PFSK-1 (cell line): ENCODE measurements at regions not wholly inside any gene's neighbourhood (a gene's known extent, or its start where the extent isn't known, plus 50 kb on each side); places are given as distances from the start of the nearest gene placed in this dataset.

Experiments
- FOXP2 ChIP-seq: optimal IDR thresholded peaks from 2 replicates; pipeline ENCODE3; 2011; ENCODE audit warnings: borderline replicate concordance, control low read depth, inconsistent platforms; ENCODE audit not compliant: insufficient read depth; ENCODE audit errors: extremely low read length, extremely low read depth
- POLR2AphosphoS5 ChIP-seq: IDR thresholded peaks from 2 replicates; pipeline ENCODE4 v1.6.1; 2012; ENCODE audit warnings: low read depth, mild to moderate bottlenecking, control low read depth, low read length, moderate library complexity
- SIN3A ChIP-seq: IDR thresholded peaks from 2 replicates; pipeline ENCODE4 v1.6.1; 2012; ENCODE audit warnings: mild to moderate bottlenecking, low read length, moderate library complexity, borderline replicate concordance; ENCODE audit not compliant: insufficient read depth
- TAF1 ChIP-seq: IDR thresholded peaks from 2 replicates; pipeline ENCODE4 v1.6.1; 2012; ENCODE audit warnings: low read length, control low read depth, borderline replicate concordance; ENCODE audit not compliant: insufficient read depth
- TF ChIP-seq, protein P1 (sequence below), 2 experiments: IDR thresholded peaks; 2 replicates each; pipeline versions ENCODE4 v1.6.1 to v1.8.0; 2011 to 2012; ENCODE audit warnings: low read depth in 2 of 2, low read length in 2 of 2, control low read depth in 1 of 2, inconsistent platforms in 1 of 2, mild to moderate bottlenecking in 1 of 2, moderate library complexity in 1 of 2; ENCODE audit not compliant: insufficient read depth in 1 of 2

DNA sequence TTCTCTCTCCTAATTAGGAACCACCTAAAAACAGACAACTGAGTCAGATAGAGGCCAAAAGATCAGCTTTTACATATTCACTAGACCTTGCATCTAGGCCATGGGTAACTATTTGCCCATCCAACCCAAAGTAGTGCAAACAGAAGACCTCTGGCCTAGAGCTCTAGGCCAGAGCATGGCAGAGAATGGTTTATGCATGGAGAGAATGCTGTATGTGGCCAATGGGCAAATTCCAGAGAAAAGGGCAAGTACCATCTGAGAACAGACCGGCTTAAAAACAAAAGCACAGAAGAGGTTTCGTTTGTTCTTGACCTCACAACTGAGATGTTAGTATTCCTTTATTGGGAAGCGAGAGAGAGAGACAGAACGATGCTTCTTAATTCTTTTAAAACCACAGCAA lies 151.7 kb upstream of the RFX3 start:
- TF ChIP-seq TAF1, result no peak
- no peak for TF ChIP-seq FOXP2
- TF ChIP-seq POLR2AphosphoS5, result no peak
- TF ChIP-seq SIN3A, result no peak
- TF ChIP-seq, protein P1, sequence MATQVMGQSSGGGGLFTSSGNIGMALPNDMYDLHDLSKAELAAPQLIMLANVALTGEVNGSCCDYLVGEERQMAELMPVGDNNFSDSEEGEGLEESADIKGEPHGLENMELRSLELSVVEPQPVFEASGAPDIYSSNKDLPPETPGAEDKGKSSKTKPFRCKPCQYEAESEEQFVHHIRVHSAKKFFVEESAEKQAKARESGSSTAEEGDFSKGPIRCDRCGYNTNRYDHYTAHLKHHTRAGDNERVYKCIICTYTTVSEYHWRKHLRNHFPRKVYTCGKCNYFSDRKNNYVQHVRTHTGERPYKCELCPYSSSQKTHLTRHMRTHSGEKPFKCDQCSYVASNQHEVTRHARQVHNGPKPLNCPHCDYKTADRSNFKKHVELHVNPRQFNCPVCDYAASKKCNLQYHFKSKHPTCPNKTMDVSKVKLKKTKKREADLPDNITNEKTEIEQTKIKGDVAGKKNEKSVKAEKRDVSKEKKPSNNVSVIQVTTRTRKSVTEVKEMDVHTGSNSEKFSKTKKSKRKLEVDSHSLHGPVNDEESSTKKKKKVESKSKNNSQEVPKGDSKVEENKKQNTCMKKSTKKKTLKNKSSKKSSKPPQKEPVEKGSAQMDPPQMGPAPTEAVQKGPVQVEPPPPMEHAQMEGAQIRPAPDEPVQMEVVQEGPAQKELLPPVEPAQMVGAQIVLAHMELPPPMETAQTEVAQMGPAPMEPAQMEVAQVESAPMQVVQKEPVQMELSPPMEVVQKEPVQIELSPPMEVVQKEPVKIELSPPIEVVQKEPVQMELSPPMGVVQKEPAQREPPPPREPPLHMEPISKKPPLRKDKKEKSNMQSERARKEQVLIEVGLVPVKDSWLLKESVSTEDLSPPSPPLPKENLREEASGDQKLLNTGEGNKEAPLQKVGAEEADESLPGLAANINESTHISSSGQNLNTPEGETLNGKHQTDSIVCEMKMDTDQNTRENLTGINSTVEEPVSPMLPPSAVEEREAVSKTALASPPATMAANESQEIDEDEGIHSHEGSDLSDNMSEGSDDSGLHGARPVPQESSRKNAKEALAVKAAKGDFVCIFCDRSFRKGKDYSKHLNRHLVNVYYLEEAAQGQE (IDR thresholded peaks at IDR 0.05; ENCODE audit: insufficient read depth in 1 of 2, low read depth in 2 of 2, low read length in 2 of 2), result no peak

DNA sequence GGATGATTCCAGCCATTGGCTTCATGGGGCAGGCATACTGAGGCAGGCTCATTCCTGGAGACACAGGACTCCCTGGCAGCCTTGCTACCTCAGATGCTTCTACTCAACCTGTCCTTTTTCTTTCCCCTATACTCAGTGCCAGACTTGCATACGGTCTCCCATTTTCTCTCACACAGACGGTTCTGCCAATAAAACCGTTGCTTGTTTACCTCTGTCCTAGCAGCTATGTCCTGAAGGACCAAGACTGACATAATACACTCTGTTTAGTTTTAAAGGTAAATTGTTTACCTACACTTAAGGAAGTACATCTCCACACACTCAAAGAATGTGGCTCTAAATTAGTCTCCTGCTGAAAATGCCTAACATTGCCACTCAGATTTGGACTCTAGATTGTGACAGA lies 151.0 kb upstream of the RFX3 start:
- no peak for TF ChIP-seq FOXP2
- no peak for TF ChIP-seq SIN3A
- TF ChIP-seq POLR2AphosphoS5, result no peak
- TF ChIP-seq, protein P1 (IDR thresholded peaks at IDR 0.05; ENCODE audit: insufficient read depth in 1 of 2, low read depth in 2 of 2, low read length in 2 of 2), result no peak
- no peak for TF ChIP-seq TAF1

DNA sequence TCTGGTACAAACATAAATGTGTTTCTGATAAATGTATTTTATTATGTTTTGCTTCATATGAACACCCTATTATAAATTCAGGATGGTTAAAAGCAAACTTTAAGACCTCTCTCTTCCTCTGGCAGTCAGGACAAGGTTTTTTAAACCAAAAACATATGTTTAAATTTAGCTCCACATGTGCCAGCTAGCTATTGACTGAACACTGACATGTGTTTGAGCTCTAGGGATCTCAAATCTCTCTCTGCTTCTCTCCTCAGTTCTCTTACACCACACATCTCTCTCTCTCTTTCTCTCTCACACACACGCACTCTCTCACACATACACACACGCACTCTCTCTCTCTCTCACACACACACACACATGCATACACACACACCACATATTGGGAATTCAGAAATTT lies 150.1 kb upstream of the RFX3 start:
- no peak for TF ChIP-seq POLR2AphosphoS5
- TF ChIP-seq, protein P1 (IDR thresholded peaks at IDR 0.05; ENCODE audit: insufficient read depth in 1 of 2, low read depth in 2 of 2, low read length in 2 of 2), result no peak
- TF ChIP-seq TAF1, result no peak
- TF ChIP-seq FOXP2, result no peak
- no peak for TF ChIP-seq SIN3A

DNA sequence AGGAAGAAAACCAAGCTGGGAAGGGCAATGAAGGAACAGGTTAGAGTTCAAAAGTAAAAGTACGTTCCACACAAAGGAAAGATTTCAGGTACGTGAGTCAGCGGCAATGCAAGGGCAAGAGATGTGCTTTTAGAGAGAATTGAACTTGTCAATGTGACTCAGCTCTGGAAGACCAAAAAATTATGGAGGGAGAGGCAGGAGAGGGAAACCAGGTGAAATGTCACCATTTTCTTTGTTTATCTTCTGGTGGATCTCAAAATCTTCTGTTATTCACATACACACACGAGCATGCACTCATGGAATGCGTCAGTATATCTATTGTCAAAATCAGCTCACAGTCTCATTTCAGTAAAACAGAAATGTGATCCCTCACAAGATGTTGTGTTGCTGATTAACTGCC lies 148.8 kb upstream of the RFX3 start:
- no peak for TF ChIP-seq POLR2AphosphoS5
- TF ChIP-seq, protein P1 (IDR thresholded peaks at IDR 0.05; ENCODE audit: insufficient read depth in 1 of 2, low read depth in 2 of 2, low read length in 2 of 2), result no peak
- no peak for TF ChIP-seq TAF1
- TF ChIP-seq FOXP2, result no peak
- no peak for TF ChIP-seq SIN3A

DNA sequence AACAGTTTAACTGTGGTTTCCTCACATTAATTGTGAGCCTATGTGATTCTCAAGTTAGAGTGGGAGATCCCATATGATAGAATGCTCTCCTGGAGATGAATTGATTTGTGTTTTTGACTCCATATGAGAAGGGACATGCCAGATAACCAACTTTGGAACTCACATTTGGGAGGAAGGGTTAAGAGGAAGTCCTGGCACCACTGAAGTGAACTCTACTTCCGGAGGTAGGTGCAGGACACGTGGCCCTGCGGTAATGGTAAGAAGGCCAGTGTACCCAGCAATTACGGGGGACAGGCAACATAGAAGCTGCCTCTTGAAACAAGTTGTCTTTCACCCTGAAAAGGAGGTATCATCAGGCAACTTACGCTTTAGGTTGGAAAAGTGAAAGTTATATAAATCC lies 146.6 kb upstream of the RFX3 start:
- TF ChIP-seq FOXP2 (no peak), POLR2AphosphoS5 (no peak), SIN3A (no peak), TAF1 (no peak)
- TF ChIP-seq, protein P1 (IDR thresholded peaks at IDR 0.05; ENCODE audit: insufficient read depth in 1 of 2, low read depth in 2 of 2, low read length in 2 of 2), result no peak
